GM13976 (cell line): ENCODE measurements at regions not wholly inside any gene's neighbourhood (a gene's known extent, or its start where the extent isn't known, plus 50 kb on each side); places are given as distances from the start of the nearest gene placed in this dataset.

Source experiments
- DNase-seq: peaks from one replicate; pipeline ENCODE4 v3.0.0; 2012; ENCODE audit warnings: low spot score
- in situ Hi-C: fragments of 300-500 bp; cut with MboI; formaldehyde crosslinking; loops from one replicate; pipeline ENCODE4 v1.12.0; 2022; ENCODE audit warnings: low sequenced_read_pairs, mixed read lengths, inconsistent platforms; ENCODE audit not compliant: unreplicated experiment
- TF ChIP-seq, protein P1 (sequence below): IDR thresholded peaks from 2 replicates; pipeline ENCODE4 v1.5.1; 2012; ENCODE audit warnings: borderline replicate concordance, mild to moderate bottlenecking; ENCODE audit not compliant: insufficient read depth; ENCODE audit errors: extremely low read depth, missing control alignments, control extremely low read depth

- TF ChIP-seq, protein P1, sequence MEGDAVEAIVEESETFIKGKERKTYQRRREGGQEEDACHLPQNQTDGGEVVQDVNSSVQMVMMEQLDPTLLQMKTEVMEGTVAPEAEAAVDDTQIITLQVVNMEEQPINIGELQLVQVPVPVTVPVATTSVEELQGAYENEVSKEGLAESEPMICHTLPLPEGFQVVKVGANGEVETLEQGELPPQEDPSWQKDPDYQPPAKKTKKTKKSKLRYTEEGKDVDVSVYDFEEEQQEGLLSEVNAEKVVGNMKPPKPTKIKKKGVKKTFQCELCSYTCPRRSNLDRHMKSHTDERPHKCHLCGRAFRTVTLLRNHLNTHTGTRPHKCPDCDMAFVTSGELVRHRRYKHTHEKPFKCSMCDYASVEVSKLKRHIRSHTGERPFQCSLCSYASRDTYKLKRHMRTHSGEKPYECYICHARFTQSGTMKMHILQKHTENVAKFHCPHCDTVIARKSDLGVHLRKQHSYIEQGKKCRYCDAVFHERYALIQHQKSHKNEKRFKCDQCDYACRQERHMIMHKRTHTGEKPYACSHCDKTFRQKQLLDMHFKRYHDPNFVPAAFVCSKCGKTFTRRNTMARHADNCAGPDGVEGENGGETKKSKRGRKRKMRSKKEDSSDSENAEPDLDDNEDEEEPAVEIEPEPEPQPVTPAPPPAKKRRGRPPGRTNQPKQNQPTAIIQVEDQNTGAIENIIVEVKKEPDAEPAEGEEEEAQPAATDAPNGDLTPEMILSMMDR = no peak
- in situ Hi-C loops = no loop called here
- DNase-seq = no peak
These were observed 184.4 kb downstream of the PCDH7 start for GRCh38 chr4:30904588-30904987.

DNA sequence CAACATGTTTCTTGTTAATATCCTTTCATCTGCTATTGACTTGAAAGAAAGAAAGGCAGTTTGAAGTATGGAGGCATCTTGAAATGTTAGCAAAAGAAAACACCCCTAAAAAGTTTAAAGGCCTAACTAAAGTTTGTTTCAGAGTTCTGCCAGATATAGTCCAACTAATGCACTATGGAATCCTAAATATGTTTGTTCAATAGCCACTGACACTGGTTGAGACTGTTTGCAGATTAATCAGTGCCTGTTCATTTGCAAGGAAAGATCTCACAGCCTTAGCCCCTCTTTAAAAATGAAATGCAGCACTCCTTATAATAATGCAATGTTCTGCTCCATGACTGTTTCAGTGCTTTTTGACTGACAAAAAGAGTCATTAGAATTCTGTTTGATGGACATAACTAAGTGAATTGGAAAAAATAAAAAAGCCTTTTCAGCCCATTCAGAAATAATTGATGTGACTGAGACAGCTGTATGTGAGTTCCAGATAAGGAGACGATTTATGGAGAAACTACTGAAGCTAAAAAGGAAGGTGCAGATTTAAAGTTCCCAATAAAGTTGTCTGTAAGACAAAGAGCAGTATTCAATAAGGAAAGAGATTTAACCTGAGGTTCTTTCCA lies 192.0 kb downstream of the PCDH7 start:
- no peak for DNase-seq

GRCh38 chr4:30916337-30917274 lies 196.4 kb downstream of the PCDH7 start:
- DNase-seq = no peak
- TF ChIP-seq, protein P1 = no peak
- in situ Hi-C loops = no loop called here

More for the DNA sequence above, 192.0 kb downstream of the PCDH7 start:
- TF ChIP-seq, protein P1 = no peak
- in situ Hi-C loops = no loop called here

- no peak for DNase-seq
- TF ChIP-seq, protein P1 = no peak
- in situ Hi-C loops = no loop called here
These were observed 197.8 kb downstream of the PCDH7 start for GRCh38 chr4:30917946-30918345.

DNA sequence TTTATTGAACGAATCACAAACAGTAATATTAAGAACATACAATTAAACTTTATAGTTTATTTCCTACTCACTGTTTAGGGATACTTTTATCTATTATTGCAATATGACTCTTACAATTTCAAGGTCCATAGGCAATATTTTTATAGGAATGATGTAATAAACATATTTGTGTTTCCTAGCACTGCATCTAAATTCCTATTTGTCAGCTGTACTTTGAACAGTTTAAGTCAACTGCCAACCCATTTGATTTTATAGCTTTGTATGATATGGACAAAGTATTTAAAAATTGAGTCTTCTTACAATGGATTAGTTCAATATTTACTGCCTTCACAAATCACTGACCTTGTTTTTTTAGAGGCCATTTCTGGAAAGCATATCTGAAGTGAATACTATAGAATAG lies 199.3 kb downstream of the PCDH7 start:
- in situ Hi-C loops = no loop called here
- TF ChIP-seq, protein P1 = no peak
- DNase-seq = no peak

GRCh38 chr4:30920043-30920442 lies 199.9 kb downstream of the PCDH7 start:
- no peak for DNase-seq
- in situ Hi-C loops = no loop called here
- TF ChIP-seq, protein P1 = no peak
